SK-MEL-5 (cell line): ENCODE measurements at regions not wholly inside any gene's neighbourhood (a gene's known extent, or its start where the extent isn't known, plus 50 kb on each side); places are given as distances from the start of the nearest gene placed in this dataset.

Source experiments
- DNase-seq: peaks from one replicate; pipeline ENCODE4 v3.0.0-alpha.2; 2016; ENCODE audit warnings: low read depth, low spot score
- in situ Hi-C: cut with HindIII; loops from 2 replicates; pipeline ENCODE4 v1.10.0; 2016; ENCODE audit warnings: low sequenced_read_pairs, high pct_unique_total_duplicates, low pct_unique_long_range_greater_than_20kb

DNA sequence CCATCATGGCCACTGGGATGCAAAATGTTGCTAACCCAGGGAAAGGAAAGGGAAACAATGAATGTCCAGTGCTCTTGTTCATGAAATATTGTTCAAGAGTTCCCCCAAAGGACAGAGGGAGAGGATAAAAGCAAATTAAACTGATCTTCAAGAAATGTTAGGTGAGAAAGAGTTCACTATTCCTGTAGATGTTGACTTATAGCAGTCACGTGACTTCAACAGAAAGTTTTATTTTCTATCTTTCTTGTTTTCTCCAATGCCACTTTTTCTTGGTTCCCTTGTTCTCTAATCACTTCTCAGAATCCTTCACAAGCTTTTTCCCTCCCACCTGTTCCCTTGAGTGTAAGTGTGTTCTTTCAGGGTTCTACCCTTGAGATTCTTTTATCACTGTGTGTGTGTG, 245.3 kb downstream of the C12orf42 start:
- no peak for DNase-seq
- in situ Hi-C loops = no loop called here
